MCF 10A (cell line): ENCODE measurements at regions not wholly inside any gene's neighbourhood (a gene's known extent, or its start where the extent isn't known, plus 50 kb on each side); places are given as distances from the start of the nearest gene placed in this dataset.

Source experiments
- BruUV-seq: library from RNA; stranded (reverse); fragments of 400-500 nt; replicated peaks from 2 replicates; lab custom pipeline; 2021; lab: Mats Ljungman, UMichigan
- CTCF ChIA-PET: fragments of 300-600 bp; sonication (Branson Sonifier 250); formaldehyde crosslinking; extraction: SDS; loops from one replicate; lab custom pipeline; 2021; ENCODE audit warnings: antibody characterized with exemption, inconsistent platforms; lab: Yijun Ruan, JAX
- POLR2A ChIA-PET: fragments of 300-600, 350-650 bp; sonication (Branson Sonifier 250); formaldehyde crosslinking; extraction: SDS; loops from one replicate; lab custom pipeline; 2020; ENCODE audit warnings: antibody characterized with exemption, inconsistent platforms; lab: Yijun Ruan, JAX
- DNase-seq: peaks from one replicate; pipeline ENCODE4 v3.0.0-alpha.2; 2018; ENCODE audit not compliant: unreplicated experiment
- H3K27ac Mint-ChIP-seq: one replicate; pipeline ENCODE4 v1.8.0; 2022; ENCODE audit warnings: mild to moderate bottlenecking, low read depth, mixed read lengths; ENCODE audit not compliant: unreplicated experiment
- H3K27me3 Mint-ChIP-seq: one replicate; pipeline ENCODE4 v1.8.0; 2022; ENCODE audit warnings: mixed read lengths; ENCODE audit not compliant: insufficient read depth, unreplicated experiment
- H3K36me3 Mint-ChIP-seq: one replicate; pipeline ENCODE4 v1.8.0; 2022; ENCODE audit warnings: mild to moderate bottlenecking, moderate library complexity, mixed read lengths; ENCODE audit not compliant: insufficient read depth, unreplicated experiment
- H3K4me1 Mint-ChIP-seq: one replicate; pipeline ENCODE4 v1.8.0; 2022; ENCODE audit warnings: mixed read lengths; ENCODE audit not compliant: insufficient read depth, unreplicated experiment
- H3K4me3 Mint-ChIP-seq: one replicate; pipeline ENCODE4 v1.8.0; 2022; ENCODE audit warnings: mild to moderate bottlenecking, moderate library complexity, mixed read lengths; ENCODE audit not compliant: unreplicated experiment
- H3K9me3 Mint-ChIP-seq: one replicate; pipeline ENCODE4 v1.8.0; 2022; ENCODE audit warnings: mixed read lengths; ENCODE audit not compliant: unreplicated experiment
- CTCF ChIP-seq: fragments of 200-600 bp; IDR thresholded peaks from one replicate; pipeline ENCODE4 v1.8.0; 2022; ENCODE audit warnings: antibody characterized with exemption, mild to moderate bottlenecking; ENCODE audit not compliant: unreplicated experiment
- intact Hi-C: fragments of 100-400 bp; cut with micrococcal nuclease; formaldehyde crosslinking; loops from 2 replicates; pipeline ENCODE4 v1.14.1; 2022

GRCh38 chr2:237254911-237255578 lies 158.9 kb downstream of the COL6A3 start:
- Mint-ChIP-seq H3K9me3 (no peaks in the 10 kb centered on the region), H3K27me3 (no peaks in the 10 kb centered on the region), H3K4me3 (no peak overlapping the region), H3K4me1 (peaks cover 21% of the 10 kb centered on the region), H3K27ac (peak overlapping the region; percentile 54), H3K36me3 (no peaks in the 10 kb centered on the region)
- CTCF ChIA-PET, result interaction anchor here (0.6 kb wide), 1 partner anchor 205 kb away, joined by 3 read pairs; no protein-coding TSS in a partner anchor
- POLR2A ChIA-PET, result interaction anchor here (0.7 to 6.3 kb wide), 6 partner anchors 10 to 157 kb away, joined by 3 to 25 read pairs (median 3); no protein-coding TSS in a partner anchor
- intact Hi-C loops, result no loop called here
- peak; percentile 57 for DNase-seq
- BruUV-seq, result no TSS peak
- no peak for TF ChIP-seq CTCF

GRCh38 chr2:237256887-237257286 lies 157.1 kb downstream of the COL6A3 start:
- H3K9me3 Mint-ChIP-seq, result no peaks in the 10 kb centered on the region
- no peak for DNase-seq
- H3K36me3 Mint-ChIP-seq, result no peaks in the 10 kb centered on the region
- no peaks in the 10 kb centered on the region for H3K27me3 Mint-ChIP-seq
- CTCF ChIA-PET, result interaction anchor here (0.7 to 1.2 kb wide), 2 partner anchors 152 to 256 kb away, joined by 3 read pairs; no protein-coding TSS in a partner anchor
- no peak overlapping the region for H3K4me3 Mint-ChIP-seq
- peaks cover 23% of the 10 kb centered on the region for H3K4me1 Mint-ChIP-seq
- intact Hi-C loops, result no loop called here
- no peak for TF ChIP-seq CTCF
- BruUV-seq, result no TSS peak
- no peak overlapping the region for H3K27ac Mint-ChIP-seq
- POLR2A ChIA-PET, result interaction anchor here (0.9 to 6.3 kb wide), 9 partner anchors 12 to 147 kb away, joined by 3 to 25 read pairs (median 4); no protein-coding TSS in a partner anchor

GRCh38 chr2:237257471-237257951 lies 156.5 kb downstream of the COL6A3 start:
- intact Hi-C loops, result no loop called here
- H3K36me3 Mint-ChIP-seq, result no peaks in the 10 kb centered on the region
- H3K4me1 Mint-ChIP-seq, result peaks cover 29% of the 10 kb centered on the region
- DNase-seq, result no peak
- no peaks in the 10 kb centered on the region for H3K27me3 Mint-ChIP-seq
- no peak overlapping the region for H3K27ac Mint-ChIP-seq
- ChIA-PET CTCF (interaction anchor here (0.7 to 1.4 kb wide), 4 partner anchors 13 to 255 kb away, joined by 3 to 4 read pairs (median 3); no protein-coding TSS in a partner anchor), POLR2A (interaction anchor here (0.7 to 6.3 kb wide), 5 partner anchors 13 to 229 kb away, joined by 3 to 25 read pairs (median 5); partner anchors contain the start of gene MLPH)
- no peak for TF ChIP-seq CTCF
- BruUV-seq, result no TSS peak
- no peaks in the 10 kb centered on the region for H3K9me3 Mint-ChIP-seq
- no peak overlapping the region for H3K4me3 Mint-ChIP-seq

- Mint-ChIP-seq H3K27me3 (no peaks in the 10 kb centered on the region), H3K4me3 (no peak overlapping the region), H3K4me1 (peaks cover 30% of the 10 kb centered on the region), H3K9me3 (no peaks in the 10 kb centered on the region), H3K36me3 (no peaks in the 10 kb centered on the region), H3K27ac (no peak overlapping the region)
- TF ChIP-seq CTCF, result no peak
- no TSS peak for BruUV-seq
- ChIA-PET CTCF (interaction anchor here (0.7 to 1.4 kb wide), 4 partner anchors 14 to 255 kb away, joined by 3 to 4 read pairs (median 3); no protein-coding TSS in a partner anchor), POLR2A (interaction anchor here (0.7 to 6.3 kb wide), 4 partner anchors 14 to 229 kb away, joined by 3 to 25 read pairs (median 7); partner anchors contain the start of gene MLPH)
- intact Hi-C loops, result no loop called here
- DNase-seq, result no peak
Observed at GRCh38 chr2:237258116-237258515, 155.8 kb downstream of the COL6A3 start.
